Nephron (organoid): ENCODE measurements at regions not wholly inside any gene's neighbourhood (a gene's known extent, or its start where the extent isn't known, plus 50 kb on each side); places are given as distances from the start of the nearest gene placed in this dataset.

Source experiments
- H3K27ac Mint-ChIP-seq, 3 experiments: 2 replicates each; pipeline ENCODE4 v1.8.0; 2020; ENCODE audit warnings: mixed read lengths in 3 of 3, mild to moderate bottlenecking in 2 of 3, moderate library complexity in 1 of 3
- H3K27me3 Mint-ChIP-seq: 2 replicates; pipeline ENCODE4 v1.8.0; 2021; ENCODE audit warnings: low read depth, mild to moderate bottlenecking, moderate library complexity, mixed read lengths
- H3K36me3 Mint-ChIP-seq: 2 replicates; pipeline ENCODE4 v1.8.0; 2020; ENCODE audit warnings: low read depth, mixed read lengths
- H3K4me1 Mint-ChIP-seq: 2 replicates; pipeline ENCODE4 v1.8.0; 2020; ENCODE audit warnings: mixed read lengths
- H3K4me3 Mint-ChIP-seq, 3 experiments: 2 replicates each; pipeline ENCODE4 v1.8.0; 2020; ENCODE audit warnings: mild to moderate bottlenecking in 3 of 3, mixed read lengths in 3 of 3, moderate library complexity in 2 of 3
- H3K9me3 Mint-ChIP-seq: 2 replicates; pipeline ENCODE4 v1.8.0; 2020; ENCODE audit warnings: mixed read lengths
- CTCF ChIP-seq, 3 experiments: fragments of 200-600 bp; sonication (generic); IDR thresholded peaks; one replicate each; pipeline ENCODE4 v1.5.0; 2021; ENCODE audit warnings: antibody characterized with exemption in 3 of 3; ENCODE audit not compliant: unreplicated experiment in 3 of 3

- Mint-ChIP-seq H3K36me3 (no peaks in the 10 kb centered on the region), H3K27me3 (peaks cover 13% of the 10 kb centered on the region), H3K27ac (no peak overlapping the region), H3K4me1 (no peaks in the 10 kb centered on the region), H3K4me3 (no peak overlapping the region), H3K9me3 (peaks cover 7% of the 10 kb centered on the region)
- TF ChIP-seq CTCF (IDR thresholded peaks at IDR 0.05; ENCODE audit: unreplicated experiment in 3 of 3) = no peak
Observed at GRCh38 chr2:2914252-2914651, 463.4 kb downstream of the EIPR1 start.

GRCh38 chr2:2913601-2914120 lies 464.0 kb downstream of the EIPR1 start:
- Mint-ChIP-seq H3K4me1 (no peaks in the 10 kb centered on the region), H3K9me3 (peaks cover 7% of the 10 kb centered on the region), H3K27me3 (peaks cover 13% of the 10 kb centered on the region), H3K27ac (no peak overlapping the region), H3K4me3 (no peak overlapping the region), H3K36me3 (no peaks in the 10 kb centered on the region)
- TF ChIP-seq CTCF (IDR thresholded peaks at IDR 0.05; ENCODE audit: unreplicated experiment in 3 of 3) = no peak

GRCh38 chr2:2912731-2913130 lies 464.9 kb downstream of the EIPR1 start:
- Mint-ChIP-seq H3K4me1 (no peaks in the 10 kb centered on the region), H3K27ac (no peak overlapping the region), H3K36me3 (no peaks in the 10 kb centered on the region), H3K27me3 (peaks cover 17% of the 10 kb centered on the region), H3K4me3 (no peak overlapping the region), H3K9me3 (peaks cover 7% of the 10 kb centered on the region)
- no peak for TF ChIP-seq CTCF (IDR thresholded peaks at IDR 0.05; ENCODE audit: unreplicated experiment in 3 of 3)

- no peak overlapping the region for H3K27ac Mint-ChIP-seq
- H3K4me1 Mint-ChIP-seq = no peaks in the 10 kb centered on the region
- TF ChIP-seq CTCF (IDR thresholded peaks at IDR 0.05; ENCODE audit: unreplicated experiment in 3 of 3) = no peak
- H3K36me3 Mint-ChIP-seq = no peaks in the 10 kb centered on the region
- H3K4me3 Mint-ChIP-seq = no peak overlapping the region
- peaks cover 15% of the 10 kb centered on the region for H3K27me3 Mint-ChIP-seq
- H3K9me3 Mint-ChIP-seq = peaks cover 7% of the 10 kb centered on the region
Observed at GRCh38 chr2:2912293-2912692, 465.3 kb downstream of the EIPR1 start.

GRCh38 chr2:2910259-2910658 lies 467.4 kb downstream of the EIPR1 start:
- Mint-ChIP-seq H3K4me1 (no peaks in the 10 kb centered on the region), H3K27ac (no peak overlapping the region), H3K9me3 (peaks cover 2% of the 10 kb centered on the region), H3K4me3 (no peak overlapping the region), H3K27me3 (peaks cover 14% of the 10 kb centered on the region), H3K36me3 (no peaks in the 10 kb centered on the region)
- TF ChIP-seq CTCF (IDR thresholded peaks at IDR 0.05; ENCODE audit: unreplicated experiment in 3 of 3) = no peak
